Caco-2 (cell line): ENCODE measurements at regions not wholly inside any gene's neighbourhood (a gene's known extent, or its start where the extent isn't known, plus 50 kb on each side); places are given as distances from the start of the nearest gene placed in this dataset.
A peak's percentile ranks its signal among the peaks of the same experiment; 100 is the strongest.

ENCODE experiments used
- BruUV-seq: library from RNA; stranded (reverse); fragments of 400-500 nt; replicated peaks from 2 replicates; lab custom pipeline; 2021; lab: Mats Ljungman, UMichigan
- CTCF ChIA-PET: fragments of 300-600 bp; sonication (Branson Sonifier 250); formaldehyde crosslinking; loops from one replicate; lab custom pipeline; 2022; ENCODE audit warnings: antibody characterized with exemption; lab: Charles Lee
- POLR2A ChIA-PET: fragments of 300-600 bp; sonication (Branson Sonifier 250); formaldehyde crosslinking; loops from one replicate; lab custom pipeline; 2022; ENCODE audit warnings: antibody characterized with exemption; lab: Charles Lee
- DNase-seq, 2 experiments: peaks; one replicate each; pipeline versions ENCODE4 v3.0.0 to v3.0.0-alpha.2; 2020 to 2022
- H3K27me3 ChIP-seq: replicated peaks from 2 replicates; pipeline ENCODE4 v1.6.0; 2011; ENCODE audit warnings: low read length; ENCODE audit not compliant: control insufficient read depth, insufficient read depth
- H3K36me3 ChIP-seq: 2 replicates; pipeline ENCODE4 v1.5.1; 2011; ENCODE audit warnings: low read length; ENCODE audit not compliant: control insufficient read depth, insufficient read depth
- H3K4me1 ChIP-seq: fragments of 250-450 bp; sonication (Bioruptor Pico); 2 replicates; pipeline ENCODE4 v1.5.1; 2020; ENCODE audit warnings: mild to moderate bottlenecking
- H3K4me3 ChIP-seq: 2 replicates; pipeline ENCODE4 v1.5.1; 2011; ENCODE audit warnings: low read depth, mild to moderate bottlenecking, control low read depth, low read length
- H3K9me3 ChIP-seq: fragments of 250-450 bp; sonication (Bioruptor Pico); 2 replicates; pipeline ENCODE4 v1.5.1; 2020; ENCODE audit warnings: mild to moderate bottlenecking, moderate library complexity
- H3K27ac Mint-ChIP-seq: one replicate; pipeline ENCODE4 v1.8.0; 2022; ENCODE audit warnings: mixed read lengths; ENCODE audit not compliant: unreplicated experiment
- H3K27me3 Mint-ChIP-seq: one replicate; pipeline ENCODE4 v1.8.0; 2022; ENCODE audit warnings: mixed read lengths; ENCODE audit not compliant: insufficient read depth, unreplicated experiment
- H3K36me3 Mint-ChIP-seq: one replicate; pipeline ENCODE4 v1.8.0; 2022; ENCODE audit warnings: mild to moderate bottlenecking, mixed read lengths; ENCODE audit not compliant: insufficient read depth, unreplicated experiment
- H3K4me1 Mint-ChIP-seq: one replicate; pipeline ENCODE4 v1.8.0; 2022; ENCODE audit warnings: low read depth, mixed read lengths; ENCODE audit not compliant: unreplicated experiment
- H3K4me3 Mint-ChIP-seq: one replicate; pipeline ENCODE4 v1.8.0; 2022; ENCODE audit warnings: mild to moderate bottlenecking, moderate library complexity, mixed read lengths; ENCODE audit not compliant: unreplicated experiment
- H3K9me3 Mint-ChIP-seq: one replicate; pipeline ENCODE4 v1.8.0; 2022; ENCODE audit warnings: mixed read lengths; ENCODE audit not compliant: unreplicated experiment
- CTCF ChIP-seq, 2 experiments: fragments of 200-600 bp in 1 of 2; IDR thresholded peaks; 1 replicate in 1 of 2; 2 replicates in 1 of 2; pipeline versions ENCODE4 v1.5.1 to v1.8.0; 2011 to 2022; ENCODE audit warnings: antibody characterized with exemption in 1 of 2, control low read depth in 1 of 2, inconsistent platforms in 1 of 2, low read depth in 1 of 2, low read length in 1 of 2, mild to moderate bottlenecking in 1 of 2, moderate library complexity in 1 of 2; ENCODE audit not compliant: insufficient read depth in 1 of 2, severe bottlenecking in 1 of 2, unreplicated experiment in 1 of 2
- intact Hi-C: fragments of 100-400 bp; cut with micrococcal nuclease; formaldehyde crosslinking; loops from one replicate; pipeline ENCODE4 v1.10.0; 2022; ENCODE audit not compliant: unreplicated experiment

- H3K36me3 ChIP-seq: no peaks in the 10 kb centered on the region
- Mint-ChIP-seq H3K4me1 (no peaks in the 10 kb centered on the region), H3K4me3 (no peak overlapping the region), H3K27me3 (peaks cover 6% of the 10 kb centered on the region), H3K27ac (no peak overlapping the region), H3K36me3 (no peaks in the 10 kb centered on the region), H3K9me3 (no peaks in the 10 kb centered on the region)
- no peaks in the 10 kb centered on the region; the same call in 1 of the 2 replicates for H3K27me3 ChIP-seq
- H3K4me1 ChIP-seq: no peaks in the 10 kb centered on the region; the same call in 1 of the 2 replicates
- no peak overlapping the region for H3K4me3 ChIP-seq
- no peak for TF ChIP-seq CTCF (IDR thresholded peaks at IDR 0.05; ENCODE audit: insufficient read depth in 1 of 2, low read depth in 1 of 2, low read length in 1 of 2, severe bottlenecking in 1 of 2, unreplicated experiment in 1 of 2)
- intact Hi-C loops: no loop called here
- CTCF ChIA-PET: no interaction called here
- BruUV-seq: no TSS peak
- no peaks in the 10 kb centered on the region; the same call in 1 of the 2 replicates for H3K9me3 ChIP-seq
- no peak for DNase-seq
- POLR2A ChIA-PET: no interaction called here
Observed at GRCh38 chr7:54825368-54825767, 66.4 kb upstream of the SEC61G start.

DNA sequence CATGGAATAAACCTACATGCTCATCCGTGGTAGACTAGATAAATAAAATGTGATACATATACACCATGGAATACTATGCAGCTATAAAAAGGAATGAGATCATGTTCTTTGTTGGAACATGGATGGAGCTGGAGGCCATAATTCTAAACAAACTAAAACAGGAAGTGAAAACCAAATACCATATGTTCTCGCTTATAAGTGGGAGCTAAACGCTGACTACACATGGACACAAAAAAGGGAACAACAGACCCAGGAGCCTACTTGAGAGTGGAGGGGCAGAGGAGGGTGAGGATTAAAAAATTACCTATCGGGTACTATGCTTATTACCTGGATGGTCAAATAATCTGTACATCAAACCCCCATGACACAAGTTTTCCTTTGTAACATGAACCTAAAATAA, 68.7 kb upstream of the SEC61G start:
- ChIA-PET POLR2A (no interaction called here), CTCF (no interaction called here)
- Mint-ChIP-seq H3K9me3 (no peaks in the 10 kb centered on the region), H3K27ac (no peak overlapping the region), H3K27me3 (peaks cover 6% of the 10 kb centered on the region), H3K4me1 (peaks cover 13% of the 10 kb centered on the region), H3K4me3 (no peak overlapping the region), H3K36me3 (no peaks in the 10 kb centered on the region)
- Histone ChIP-seq H3K27me3 (no peaks in the 10 kb centered on the region; the same call in 1 of the 2 replicates), H3K4me3 (no peak overlapping the region), H3K9me3 (no peaks in the 10 kb centered on the region; the same call in 1 of the 2 replicates), H3K4me1 (peaks cover 8% of the 10 kb centered on the region; the same call in 1 of the 2 replicates), H3K36me3 (no peaks in the 10 kb centered on the region)
- DNase-seq: no peak
- no peak for TF ChIP-seq CTCF (IDR thresholded peaks at IDR 0.05; ENCODE audit: insufficient read depth in 1 of 2, low read depth in 1 of 2, low read length in 1 of 2, severe bottlenecking in 1 of 2, unreplicated experiment in 1 of 2)
- no TSS peak for BruUV-seq
- intact Hi-C loops: no loop called here

DNA sequence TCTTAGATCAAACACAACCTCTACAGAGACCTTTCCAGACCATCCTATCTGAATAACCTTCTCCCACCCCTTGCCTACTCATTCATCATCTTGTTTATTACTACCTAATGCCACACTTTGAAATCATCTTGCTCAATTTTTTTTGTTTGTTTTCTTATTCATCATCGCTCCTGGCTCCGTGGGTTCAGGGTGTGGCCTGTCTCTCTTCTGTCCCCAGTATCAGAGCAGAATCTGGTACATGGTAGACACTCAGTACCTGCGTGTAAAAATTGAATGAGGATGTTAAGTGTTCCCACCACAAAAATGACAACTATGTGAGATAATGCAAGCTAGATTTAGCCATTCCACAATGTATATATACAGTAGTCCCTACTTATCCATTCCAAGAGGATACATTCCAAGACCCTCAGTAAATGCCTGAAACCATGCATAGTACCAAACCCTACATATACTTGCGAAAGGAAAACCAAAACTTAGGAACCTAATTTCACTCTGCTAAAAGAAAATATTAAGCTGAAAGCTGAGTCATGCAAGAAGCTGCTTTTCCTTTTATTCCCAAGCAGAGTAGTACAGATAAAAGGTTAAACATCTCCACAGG, 72.1 kb upstream of the SEC61G start:
- Mint-ChIP-seq H3K27ac (no peak overlapping the region), H3K4me1 (peaks cover 13% of the 10 kb centered on the region), H3K9me3 (no peaks in the 10 kb centered on the region), H3K27me3 (no peaks in the 10 kb centered on the region), H3K36me3 (no peaks in the 10 kb centered on the region), H3K4me3 (no peak overlapping the region)
- H3K4me3 ChIP-seq: no peak overlapping the region
- H3K27me3 ChIP-seq: no peaks in the 10 kb centered on the region
- no peaks in the 10 kb centered on the region for H3K36me3 ChIP-seq
- intact Hi-C loops: no loop called here
- CTCF ChIA-PET: interaction anchor here (0.6 to 0.8 kb wide), 2 partner anchors 190 to 424 kb away, joined by 3 to 5 read pairs; no protein-coding TSS in a partner anchor
- DNase-seq: peak in 1 of 2 experiments; percentile 15
- no peak for TF ChIP-seq CTCF (IDR thresholded peaks at IDR 0.05; ENCODE audit: insufficient read depth in 1 of 2, low read depth in 1 of 2, low read length in 1 of 2, severe bottlenecking in 1 of 2, unreplicated experiment in 1 of 2)
- BruUV-seq: no TSS peak
- H3K4me1 ChIP-seq: peaks cover 8% of the 10 kb centered on the region; the same call in 1 of the 2 replicates
- POLR2A ChIA-PET: no interaction called here
- H3K9me3 ChIP-seq: no peaks in the 10 kb centered on the region; the same call in 1 of the 2 replicates
